GM12878 (cell line): ENCODE measurements at regions not wholly inside any gene's neighbourhood (a gene's known extent, or its start where the extent isn't known, plus 50 kb on each side); places are given as distances from the start of the nearest gene placed in this dataset.

Experiments used
- ATAC-seq: fragments of 200-7000 bp; cut with Tn5 transposase; 3 replicates; pipeline ENCODE4 v1.9.1; 2020; ENCODE audit warnings: mild to moderate bottlenecking, moderate library complexity
- BruUV-seq: library from RNA; stranded (reverse); fragments of 400-500 nt; replicated peaks from 2 replicates; lab custom pipeline; 2021; lab: Mats Ljungman, UMichigan
- CTCF ChIA-PET: fragments of 300-600 bp; sonication (Branson Sonifier 250); formaldehyde crosslinking; extraction: SDS; loops from one replicate; lab custom pipeline; 2021; ENCODE audit warnings: inconsistent platforms; lab: Yijun Ruan, JAX
- POLR2A ChIA-PET: fragments of 350-600 bp; formaldehyde crosslinking; extraction: SDS; loops from one replicate; lab custom pipeline; 2021; ENCODE audit warnings: inconsistent platforms; lab: Charles Lee
- RAD21 ChIA-PET: fragments of 300-600 bp; sonication (Branson Sonifier 250); formaldehyde crosslinking; loops from one replicate; lab custom pipeline; 2023; ENCODE audit warnings: antibody characterized with exemption; ENCODE audit not compliant: unreplicated experiment; lab: Charles Lee
- SMC1A ChIA-PET: fragments of 300-600 bp; sonication (Branson Sonifier 250); formaldehyde crosslinking; loops from one replicate; lab custom pipeline; 2023; ENCODE audit not compliant: unreplicated experiment, uncharacterized antibody; lab: Charles Lee
- DNase-seq: peaks from one replicate; pipeline ENCODE4 v3.0.0-alpha.2; 2011; ENCODE audit warnings: low read depth, low spot score
- FAIRE-seq: peaks from 3 replicates; lab custom pipeline; 2011; peaks lifted over from hg19 to GRCh38; lab: Jason Lieb, UNC
- H2AFZ ChIP-seq: 2 replicates; pipeline ENCODE4 v1.6.0; 2011; ENCODE audit warnings: low read depth, low read length, control low read depth; ENCODE audit not compliant: control insufficient read depth
- H3K27ac ChIP-seq: 2 replicates; pipeline ENCODE4 v1.5.1; 2011; ENCODE audit warnings: control low read depth; ENCODE audit not compliant: control insufficient read depth, insufficient read depth
- H3K27me3 ChIP-seq, 2 experiments: replicated peaks in 1 of 2; 2 replicates each; pipeline versions ENCODE4 v1.6.0 to v1.6.1; 2011; ENCODE audit warnings: low read length in 1 of 2; ENCODE audit not compliant: control insufficient read depth in 2 of 2, insufficient read depth in 2 of 2
- H3K36me3 ChIP-seq, 2 experiments: 2 replicates each; pipeline ENCODE4 v1.5.1; 2011; ENCODE audit warnings: low read length in 1 of 2; ENCODE audit not compliant: control insufficient read depth in 2 of 2, insufficient read depth in 2 of 2
- H3K4me1 ChIP-seq: 2 replicates; pipeline ENCODE4 v1.6.1; 2011; ENCODE audit warnings: mild to moderate bottlenecking, low read length, moderate library complexity, mixed read lengths; ENCODE audit not compliant: control insufficient read depth, insufficient read depth
- H3K4me2 ChIP-seq: 2 replicates; pipeline ENCODE4 v1.6.0; 2011; ENCODE audit warnings: control low read depth; ENCODE audit not compliant: control insufficient read depth, insufficient read depth
- H3K4me3 ChIP-seq: fragments of 200-600 bp; sonication (generic); 2 replicates; pipeline ENCODE4 v1.5.1; 2016
- H3K79me2 ChIP-seq: 2 replicates; pipeline ENCODE4 v1.6.0; 2011; ENCODE audit warnings: low read length; ENCODE audit not compliant: control insufficient read depth, insufficient read depth
- H3K9ac ChIP-seq: 2 replicates; pipeline ENCODE4 v1.8.0; 2011; ENCODE audit warnings: low read length, control low read depth, mixed read lengths; ENCODE audit not compliant: control insufficient read depth, insufficient read depth
- H3K9me3 ChIP-seq: replicated peaks from 3 replicates; pipeline ENCODE4 v1.5.1; 2011; ENCODE audit warnings: mild to moderate bottlenecking, low read length; ENCODE audit not compliant: control insufficient read depth, insufficient read depth
- H4K20me1 ChIP-seq: 2 replicates; pipeline ENCODE4 v1.6.0; 2011; ENCODE audit not compliant: control insufficient read depth, insufficient read depth
- ATF7 ChIP-seq: fragments of 450-650 bp; IDR thresholded peaks from 2 replicates; pipeline ENCODE4 v1.6.1; 2016; ENCODE audit warnings: low read depth, mild to moderate bottlenecking
- CHD1 ChIP-seq: IDR thresholded peaks from 2 replicates; pipeline ENCODE4 v1.6.1; 2012; ENCODE audit warnings: low read depth, low read length, improper control_type of control experiment
- FOXK2 ChIP-seq: fragments of 450-650 bp; IDR thresholded peaks from 2 replicates; pipeline ENCODE4 v1.6.1; 2017; ENCODE audit warnings: mild to moderate bottlenecking, moderate library complexity
- IRF4 ChIP-seq: IDR thresholded peaks from 2 replicates; pipeline ENCODE4 v1.6.1; 2011; ENCODE audit warnings: low read depth, low read length
- NFYA ChIP-seq: IDR thresholded peaks from 2 replicates; pipeline ENCODE4 v1.6.1; 2011; ENCODE audit warnings: low read depth, mild to moderate bottlenecking, low read length, improper control_type of control experiment, borderline replicate concordance
- PAX5 ChIP-seq: IDR thresholded peaks from 2 replicates; pipeline ENCODE4 v1.6.1; 2011; ENCODE audit warnings: low read depth, low read length, borderline replicate concordance
- RAD51 ChIP-seq: fragments of 450-650 bp; IDR thresholded peaks from 2 replicates; pipeline ENCODE4 v1.6.1; 2016; ENCODE audit warnings: moderate library complexity, mild to moderate bottlenecking, inconsistent platforms
- ZNF24 ChIP-seq: fragments of 450-650 bp; IDR thresholded peaks from 2 replicates; pipeline ENCODE4 v1.6.1; 2017; ENCODE audit warnings: antibody characterized with exemption, mild to moderate bottlenecking
- WGBS: methylation state at CpG from one replicate; pipeline ENCODE4 v1.1.6; 2016; ENCODE audit warnings: low lambda C conversion rate; ENCODE audit not compliant: insufficient replicate concordance, insufficient coverage; ENCODE audit errors: missing lambda C conversion rate; 5-methylcytosine and 5-hydroxymethylcytosine counted together
- in situ Hi-C: fragments of 300-500 bp; cut with MboI; formaldehyde crosslinking; loops from 9 replicates; pipeline ENCODE4 v1.14.3; 2018; ENCODE audit warnings: mixed read lengths
- intact Hi-C: fragments of 100-400 bp; cut with micrococcal nuclease; formaldehyde crosslinking; loops from one replicate; pipeline ENCODE4 v1.14.2; 2022; ENCODE audit not compliant: unreplicated experiment
- TF ChIP-seq, protein P1 (sequence below): fragments of 450-650 bp; IDR thresholded peaks from 2 replicates; pipeline ENCODE4 v1.6.1; 2014; ENCODE audit warnings: mild to moderate bottlenecking
- TF ChIP-seq, protein P2 (sequence below): IDR thresholded peaks from 2 replicates; pipeline ENCODE4 v1.6.1; 2011; ENCODE audit warnings: low read depth, mild to moderate bottlenecking, low read length, moderate library complexity, borderline replicate concordance; ENCODE audit errors: extremely low read depth
- TF ChIP-seq, protein P3 (sequence below): IDR thresholded peaks from 2 replicates; pipeline ENCODE4 v1.6.1; 2011; ENCODE audit warnings: mild to moderate bottlenecking, low read depth, low read length, moderate library complexity; ENCODE audit not compliant: insufficient replicate concordance
- TF ChIP-seq, protein P4 (sequence below): fragments of 450-650 bp; IDR thresholded peaks from 2 replicates; pipeline ENCODE4 v1.6.1; 2016; ENCODE audit warnings: mild to moderate bottlenecking
- TF ChIP-seq, protein P5 (sequence below): fragments of 450-650 bp; formaldehyde crosslinking; IDR thresholded peaks from 2 replicates; pipeline ENCODE4 v1.4.0; 2020; ENCODE audit warnings: mild to moderate bottlenecking, moderate library complexity
- TF ChIP-seq, protein P6 (sequence below): IDR thresholded peaks from 2 replicates; pipeline ENCODE4 v1.6.1; 2012; ENCODE audit warnings: low read length, inconsistent platforms

DNA sequence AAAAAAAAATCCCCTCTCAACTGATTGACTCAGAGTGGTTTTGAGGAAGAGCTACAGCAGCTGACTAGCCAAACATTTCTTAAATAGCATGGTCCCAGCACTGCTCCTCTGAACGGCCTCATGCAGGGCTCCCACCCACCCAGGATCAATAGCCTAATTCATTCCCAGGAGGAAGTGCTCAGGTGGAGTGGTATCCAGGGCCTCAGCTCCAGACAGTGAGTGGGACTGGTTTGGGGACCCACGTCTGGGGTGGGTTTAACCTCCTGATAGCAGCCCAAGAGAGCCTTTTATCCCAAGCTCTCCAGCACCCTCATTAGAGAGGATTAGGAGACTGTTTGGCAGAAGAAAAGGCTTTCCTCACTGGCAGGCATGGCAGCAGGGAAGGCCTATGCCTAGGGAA lies 68.5 kb upstream of the CDH5 start:
- no peak overlapping the region for H3K27ac ChIP-seq
- WGBS, result 3% methylated on average over 2 of the region's 2 CpGs
- in situ Hi-C loops, result no loop called here
- BruUV-seq, result no TSS peak
- H3K4me1 ChIP-seq, result no peaks in the 10 kb centered on the region
- no peaks in the 10 kb centered on the region for H3K36me3 ChIP-seq
- DNase-seq (no peak), ATAC-seq (no peak), FAIRE-seq (no peak)
- no peaks in the 10 kb centered on the region for H3K79me2 ChIP-seq
- H3K4me2 ChIP-seq, result no peak overlapping the region
- H3K27me3 ChIP-seq, result peaks cover 0 to 2% of the 10 kb centered on the region in 2 experiments; a peak in 1 of 4 replicates
- POLR2A ChIA-PET, result no interaction called here
- intact Hi-C loops, result no loop called here
- SMC1A ChIA-PET, result no interaction called here
- H4K20me1 ChIP-seq, result no peaks in the 10 kb centered on the region
- CTCF ChIA-PET, result no interaction called here
- TF ChIP-seq, protein P1, sequence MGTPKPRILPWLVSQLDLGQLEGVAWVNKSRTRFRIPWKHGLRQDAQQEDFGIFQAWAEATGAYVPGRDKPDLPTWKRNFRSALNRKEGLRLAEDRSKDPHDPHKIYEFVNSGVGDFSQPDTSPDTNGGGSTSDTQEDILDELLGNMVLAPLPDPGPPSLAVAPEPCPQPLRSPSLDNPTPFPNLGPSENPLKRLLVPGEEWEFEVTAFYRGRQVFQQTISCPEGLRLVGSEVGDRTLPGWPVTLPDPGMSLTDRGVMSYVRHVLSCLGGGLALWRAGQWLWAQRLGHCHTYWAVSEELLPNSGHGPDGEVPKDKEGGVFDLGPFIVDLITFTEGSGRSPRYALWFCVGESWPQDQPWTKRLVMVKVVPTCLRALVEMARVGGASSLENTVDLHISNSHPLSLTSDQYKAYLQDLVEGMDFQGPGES, result no peak
- TF ChIP-seq, protein P2, sequence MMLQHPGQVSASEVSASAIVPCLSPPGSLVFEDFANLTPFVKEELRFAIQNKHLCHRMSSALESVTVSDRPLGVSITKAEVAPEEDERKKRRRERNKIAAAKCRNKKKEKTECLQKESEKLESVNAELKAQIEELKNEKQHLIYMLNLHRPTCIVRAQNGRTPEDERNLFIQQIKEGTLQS, result no peak
- TF ChIP-seq ATF7 (no peak), IRF4 (no peak), FOXK2 (no peak), CHD1 (no peak), ZNF24 (no peak), RAD51 (no peak), NFYA (no peak), PAX5 (no peak)
- TF ChIP-seq, protein P3, sequence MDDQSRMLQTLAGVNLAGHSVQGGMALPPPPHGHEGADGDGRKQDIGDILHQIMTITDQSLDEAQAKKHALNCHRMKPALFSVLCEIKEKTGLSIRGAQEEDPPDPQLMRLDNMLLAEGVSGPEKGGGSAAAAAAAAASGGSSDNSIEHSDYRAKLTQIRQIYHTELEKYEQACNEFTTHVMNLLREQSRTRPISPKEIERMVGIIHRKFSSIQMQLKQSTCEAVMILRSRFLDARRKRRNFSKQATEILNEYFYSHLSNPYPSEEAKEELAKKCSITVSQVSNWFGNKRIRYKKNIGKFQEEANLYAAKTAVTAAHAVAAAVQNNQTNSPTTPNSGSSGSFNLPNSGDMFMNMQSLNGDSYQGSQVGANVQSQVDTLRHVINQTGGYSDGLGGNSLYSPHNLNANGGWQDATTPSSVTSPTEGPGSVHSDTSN, result no peak
- TF ChIP-seq, protein P4, sequence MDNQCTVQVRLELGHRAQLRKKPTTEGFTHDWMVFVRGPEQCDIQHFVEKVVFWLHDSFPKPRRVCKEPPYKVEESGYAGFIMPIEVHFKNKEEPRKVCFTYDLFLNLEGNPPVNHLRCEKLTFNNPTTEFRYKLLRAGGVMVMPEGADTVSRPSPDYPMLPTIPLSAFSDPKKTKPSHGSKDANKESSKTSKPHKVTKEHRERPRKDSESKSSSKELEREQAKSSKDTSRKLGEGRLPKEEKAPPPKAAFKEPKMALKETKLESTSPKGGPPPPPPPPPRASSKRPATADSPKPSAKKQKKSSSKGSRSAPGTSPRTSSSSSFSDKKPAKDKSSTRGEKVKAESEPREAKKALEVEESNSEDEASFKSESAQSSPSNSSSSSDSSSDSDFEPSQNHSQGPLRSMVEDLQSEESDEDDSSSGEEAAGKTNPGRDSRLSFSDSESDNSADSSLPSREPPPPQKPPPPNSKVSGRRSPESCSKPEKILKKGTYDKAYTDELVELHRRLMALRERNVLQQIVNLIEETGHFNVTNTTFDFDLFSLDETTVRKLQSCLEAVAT, result no peak
- TF ChIP-seq, protein P5, sequence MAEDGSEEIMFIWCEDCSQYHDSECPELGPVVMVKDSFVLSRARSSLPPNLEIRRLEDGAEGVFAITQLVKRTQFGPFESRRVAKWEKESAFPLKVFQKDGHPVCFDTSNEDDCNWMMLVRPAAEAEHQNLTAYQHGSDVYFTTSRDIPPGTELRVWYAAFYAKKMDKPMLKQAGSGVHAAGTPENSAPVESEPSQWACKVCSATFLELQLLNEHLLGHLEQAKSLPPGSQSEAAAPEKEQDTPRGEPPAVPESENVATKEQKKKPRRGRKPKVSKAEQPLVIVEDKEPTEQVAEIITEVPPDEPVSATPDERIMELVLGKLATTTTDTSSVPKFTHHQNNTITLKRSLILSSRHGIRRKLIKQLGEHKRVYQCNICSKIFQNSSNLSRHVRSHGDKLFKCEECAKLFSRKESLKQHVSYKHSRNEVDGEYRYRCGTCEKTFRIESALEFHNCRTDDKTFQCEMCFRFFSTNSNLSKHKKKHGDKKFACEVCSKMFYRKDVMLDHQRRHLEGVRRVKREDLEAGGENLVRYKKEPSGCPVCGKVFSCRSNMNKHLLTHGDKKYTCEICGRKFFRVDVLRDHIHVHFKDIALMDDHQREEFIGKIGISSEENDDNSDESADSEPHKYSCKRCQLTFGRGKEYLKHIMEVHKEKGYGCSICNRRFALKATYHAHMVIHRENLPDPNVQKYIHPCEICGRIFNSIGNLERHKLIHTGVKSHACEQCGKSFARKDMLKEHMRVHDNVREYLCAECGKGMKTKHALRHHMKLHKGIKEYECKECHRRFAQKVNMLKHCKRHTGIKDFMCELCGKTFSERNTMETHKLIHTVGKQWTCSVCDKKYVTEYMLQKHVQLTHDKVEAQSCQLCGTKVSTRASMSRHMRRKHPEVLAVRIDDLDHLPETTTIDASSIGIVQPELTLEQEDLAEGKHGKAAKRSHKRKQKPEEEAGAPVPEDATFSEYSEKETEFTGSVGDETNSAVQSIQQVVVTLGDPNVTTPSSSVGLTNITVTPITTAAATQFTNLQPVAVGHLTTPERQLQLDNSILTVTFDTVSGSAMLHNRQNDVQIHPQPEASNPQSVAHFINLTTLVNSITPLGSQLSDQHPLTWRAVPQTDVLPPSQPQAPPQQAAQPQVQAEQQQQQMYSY (CRISPR knock-in tag), result no peak
- TF ChIP-seq, protein P6, sequence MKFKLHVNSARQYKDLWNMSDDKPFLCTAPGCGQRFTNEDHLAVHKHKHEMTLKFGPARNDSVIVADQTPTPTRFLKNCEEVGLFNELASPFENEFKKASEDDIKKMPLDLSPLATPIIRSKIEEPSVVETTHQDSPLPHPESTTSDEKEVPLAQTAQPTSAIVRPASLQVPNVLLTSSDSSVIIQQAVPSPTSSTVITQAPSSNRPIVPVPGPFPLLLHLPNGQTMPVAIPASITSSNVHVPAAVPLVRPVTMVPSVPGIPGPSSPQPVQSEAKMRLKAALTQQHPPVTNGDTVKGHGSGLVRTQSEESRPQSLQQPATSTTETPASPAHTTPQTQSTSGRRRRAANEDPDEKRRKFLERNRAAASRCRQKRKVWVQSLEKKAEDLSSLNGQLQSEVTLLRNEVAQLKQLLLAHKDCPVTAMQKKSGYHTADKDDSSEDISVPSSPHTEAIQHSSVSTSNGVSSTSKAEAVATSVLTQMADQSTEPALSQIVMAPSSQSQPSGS, result no peak
- no peak overlapping the region for H3K9ac ChIP-seq
- no peak overlapping the region for H3K4me3 ChIP-seq
- H2AFZ ChIP-seq, result no peak overlapping the region
- RAD21 ChIA-PET, result no interaction called here
- no peaks in the 10 kb centered on the region; the same call in 2 of the 3 replicates for H3K9me3 ChIP-seq
